NOMO-1 treated with dmso at 0.1 percent for 144 hours (cell line): ENCODE measurements at regions not wholly inside any gene's neighbourhood (a gene's known extent, or its start where the extent isn't known, plus 50 kb on each side); places are given as distances from the start of the nearest gene placed in this dataset.

ENCODE experiments used
- DNase-seq: peaks from one replicate; lab custom pipeline; 2025; ENCODE audit not compliant: unreplicated experiment; lab: John Stamatoyannopoulos, UW

GRCh38 chr20:24761220-24762065 lies 187.6 kb upstream of the CST7 start:
- no peak for DNase-seq

GRCh38 chr20:24762371-24762770 lies 186.7 kb upstream of the CST7 start:
- no peak for DNase-seq

- no peak for DNase-seq
These were observed 186.2 kb upstream of the CST7 start for GRCh38 chr20:24762791-24763350.

GRCh38 chr20:24763386-24764026 lies 185.6 kb upstream of the CST7 start:
- DNase-seq = no peak

- DNase-seq = no peak
These were observed 184.9 kb upstream of the CST7 start for GRCh38 chr20:24764027-24764793.

GRCh38 chr20:24764794-24765202 lies 184.3 kb upstream of the CST7 start:
- DNase-seq = no peak

- DNase-seq = no peak
These were observed 183.5 kb upstream of the CST7 start for GRCh38 chr20:24765316-24766142.

- no peak for DNase-seq
These were observed 182.9 kb upstream of the CST7 start for GRCh38 chr20:24766143-24766527.

- DNase-seq = no peak
These were observed 182.0 kb upstream of the CST7 start for GRCh38 chr20:24766826-24767622.

GRCh38 chr20:24767623-24768100 lies 181.4 kb upstream of the CST7 start:
- no peak for DNase-seq

- DNase-seq = no peak
These were observed 180.8 kb upstream of the CST7 start for GRCh38 chr20:24768201-24768636.

- DNase-seq = no peak
These were observed 180.1 kb upstream of the CST7 start for GRCh38 chr20:24768713-24769601.

GRCh38 chr20:24769878-24770627 lies 179.0 kb upstream of the CST7 start:
- DNase-seq = no peak

- no peak for DNase-seq
These were observed 178.2 kb upstream of the CST7 start for GRCh38 chr20:24770628-24771541.

- DNase-seq = no peak
These were observed 177.5 kb upstream of the CST7 start for GRCh38 chr20:24771542-24772061.

GRCh38 chr20:24772667-24773066 lies 176.4 kb upstream of the CST7 start:
- DNase-seq = no peak

GRCh38 chr20:24773168-24773567 lies 175.9 kb upstream of the CST7 start:
- DNase-seq = no peak
